HEK293 (cell line): ENCODE measurements at regions not wholly inside any gene's neighbourhood (a gene's known extent, or its start where the extent isn't known, plus 50 kb on each side); places are given as distances from the start of the nearest gene placed in this dataset.

Experiments
- BCL11A ChIP-seq: fragments of 450-650 bp; formaldehyde crosslinking; IDR thresholded peaks from 2 replicates; pipeline ENCODE4 v1.5.1; 2016; ENCODE audit warnings: low read depth, missing biosample characterization, missing genetic modification characterization
- ZBTB20 ChIP-seq: fragments of 450-650 bp; formaldehyde crosslinking; IDR thresholded peaks from 2 replicates; pipeline ENCODE4 v1.5.1; 2016; ENCODE audit warnings: missing biosample characterization, missing genetic modification characterization
- ZBTB8A ChIP-seq: fragments of 450-650 bp; formaldehyde crosslinking; IDR thresholded peaks from 2 replicates; pipeline ENCODE4 v1.5.1; 2016; ENCODE audit warnings: missing biosample characterization, missing genetic modification characterization
- ZNF426 ChIP-seq: fragments of 450-650 bp; formaldehyde crosslinking; IDR thresholded peaks from 2 replicates; pipeline ENCODE4 v1.5.1; 2017; ENCODE audit warnings: missing biosample characterization, missing genetic modification characterization, mild to moderate bottlenecking, inconsistent platforms, moderate library complexity
- ZNF433 ChIP-seq: fragments of 450-650 bp; formaldehyde crosslinking; IDR thresholded peaks from 2 replicates; pipeline ENCODE4 v1.5.1; 2016; ENCODE audit warnings: missing biosample characterization, missing genetic modification characterization, low read depth
- TF ChIP-seq, protein P1 (sequence below): fragments of 450-650 bp; formaldehyde crosslinking; IDR thresholded peaks from 2 replicates; pipeline ENCODE4 v1.5.1; 2016; ENCODE audit warnings: missing biosample characterization, missing genetic modification characterization
- TF ChIP-seq, protein P2 (sequence below): fragments of 450-650 bp; formaldehyde crosslinking; IDR thresholded peaks from 2 replicates; pipeline ENCODE4 v1.5.1; 2016; ENCODE audit warnings: missing biosample characterization, missing genetic modification characterization

DNA sequence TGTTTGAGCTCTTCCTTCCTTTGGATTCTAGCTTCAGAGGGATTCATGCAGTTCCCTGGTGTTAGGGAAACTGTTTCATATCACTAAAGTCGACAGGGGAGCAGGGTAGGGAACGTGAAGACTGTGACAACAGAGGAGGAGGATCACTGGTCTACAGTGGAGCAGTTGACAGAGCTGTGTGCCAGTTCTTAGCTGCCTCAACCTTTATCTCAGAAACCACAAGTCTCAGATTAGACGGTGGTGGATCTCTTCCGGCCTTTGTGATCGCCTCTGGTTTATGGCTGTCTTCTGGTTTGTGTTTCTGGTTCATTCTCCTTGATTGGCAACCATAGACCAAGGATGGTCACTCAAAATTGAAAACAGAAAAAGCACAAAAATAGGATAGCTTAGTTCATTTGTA lies 538.9 kb upstream of the API5 start:
- TF ChIP-seq, protein P1, sequence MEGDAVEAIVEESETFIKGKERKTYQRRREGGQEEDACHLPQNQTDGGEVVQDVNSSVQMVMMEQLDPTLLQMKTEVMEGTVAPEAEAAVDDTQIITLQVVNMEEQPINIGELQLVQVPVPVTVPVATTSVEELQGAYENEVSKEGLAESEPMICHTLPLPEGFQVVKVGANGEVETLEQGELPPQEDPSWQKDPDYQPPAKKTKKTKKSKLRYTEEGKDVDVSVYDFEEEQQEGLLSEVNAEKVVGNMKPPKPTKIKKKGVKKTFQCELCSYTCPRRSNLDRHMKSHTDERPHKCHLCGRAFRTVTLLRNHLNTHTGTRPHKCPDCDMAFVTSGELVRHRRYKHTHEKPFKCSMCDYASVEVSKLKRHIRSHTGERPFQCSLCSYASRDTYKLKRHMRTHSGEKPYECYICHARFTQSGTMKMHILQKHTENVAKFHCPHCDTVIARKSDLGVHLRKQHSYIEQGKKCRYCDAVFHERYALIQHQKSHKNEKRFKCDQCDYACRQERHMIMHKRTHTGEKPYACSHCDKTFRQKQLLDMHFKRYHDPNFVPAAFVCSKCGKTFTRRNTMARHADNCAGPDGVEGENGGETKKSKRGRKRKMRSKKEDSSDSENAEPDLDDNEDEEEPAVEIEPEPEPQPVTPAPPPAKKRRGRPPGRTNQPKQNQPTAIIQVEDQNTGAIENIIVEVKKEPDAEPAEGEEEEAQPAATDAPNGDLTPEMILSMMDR (tag by site-specific recombination): no peak
- no peak for TF ChIP-seq ZNF426 (tag by site-specific recombination)
- no peak for TF ChIP-seq ZBTB20
- TF ChIP-seq BCL11A (tag by site-specific recombination): no peak
- TF ChIP-seq ZBTB8A (tag by site-specific recombination): no peak
- TF ChIP-seq, protein P2, sequence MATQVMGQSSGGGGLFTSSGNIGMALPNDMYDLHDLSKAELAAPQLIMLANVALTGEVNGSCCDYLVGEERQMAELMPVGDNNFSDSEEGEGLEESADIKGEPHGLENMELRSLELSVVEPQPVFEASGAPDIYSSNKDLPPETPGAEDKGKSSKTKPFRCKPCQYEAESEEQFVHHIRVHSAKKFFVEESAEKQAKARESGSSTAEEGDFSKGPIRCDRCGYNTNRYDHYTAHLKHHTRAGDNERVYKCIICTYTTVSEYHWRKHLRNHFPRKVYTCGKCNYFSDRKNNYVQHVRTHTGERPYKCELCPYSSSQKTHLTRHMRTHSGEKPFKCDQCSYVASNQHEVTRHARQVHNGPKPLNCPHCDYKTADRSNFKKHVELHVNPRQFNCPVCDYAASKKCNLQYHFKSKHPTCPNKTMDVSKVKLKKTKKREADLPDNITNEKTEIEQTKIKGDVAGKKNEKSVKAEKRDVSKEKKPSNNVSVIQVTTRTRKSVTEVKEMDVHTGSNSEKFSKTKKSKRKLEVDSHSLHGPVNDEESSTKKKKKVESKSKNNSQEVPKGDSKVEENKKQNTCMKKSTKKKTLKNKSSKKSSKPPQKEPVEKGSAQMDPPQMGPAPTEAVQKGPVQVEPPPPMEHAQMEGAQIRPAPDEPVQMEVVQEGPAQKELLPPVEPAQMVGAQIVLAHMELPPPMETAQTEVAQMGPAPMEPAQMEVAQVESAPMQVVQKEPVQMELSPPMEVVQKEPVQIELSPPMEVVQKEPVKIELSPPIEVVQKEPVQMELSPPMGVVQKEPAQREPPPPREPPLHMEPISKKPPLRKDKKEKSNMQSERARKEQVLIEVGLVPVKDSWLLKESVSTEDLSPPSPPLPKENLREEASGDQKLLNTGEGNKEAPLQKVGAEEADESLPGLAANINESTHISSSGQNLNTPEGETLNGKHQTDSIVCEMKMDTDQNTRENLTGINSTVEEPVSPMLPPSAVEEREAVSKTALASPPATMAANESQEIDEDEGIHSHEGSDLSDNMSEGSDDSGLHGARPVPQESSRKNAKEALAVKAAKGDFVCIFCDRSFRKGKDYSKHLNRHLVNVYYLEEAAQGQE (tag by site-specific recombination): no peak
- TF ChIP-seq ZNF433: no peak
